GM20431 (cell line): ENCODE measurements at regions not wholly inside any gene's neighbourhood (a gene's known extent, or its start where the extent isn't known, plus 50 kb on each side); places are given as distances from the start of the nearest gene placed in this dataset.
"Not testable (repeated sequence)": the region's sequence is repeated elsewhere in the genome, so short reads cannot be mapped to it uniquely, and the experiment has no call there.

ENCODE experiments used
- in situ Hi-C: fragments of 300-500 bp; cut with MseI, MboI; formaldehyde crosslinking; loops from one replicate; pipeline ENCODE4 v1.15.0; 2020; ENCODE audit warnings: low sequenced_read_pairs; ENCODE audit not compliant: unreplicated experiment

DNA sequence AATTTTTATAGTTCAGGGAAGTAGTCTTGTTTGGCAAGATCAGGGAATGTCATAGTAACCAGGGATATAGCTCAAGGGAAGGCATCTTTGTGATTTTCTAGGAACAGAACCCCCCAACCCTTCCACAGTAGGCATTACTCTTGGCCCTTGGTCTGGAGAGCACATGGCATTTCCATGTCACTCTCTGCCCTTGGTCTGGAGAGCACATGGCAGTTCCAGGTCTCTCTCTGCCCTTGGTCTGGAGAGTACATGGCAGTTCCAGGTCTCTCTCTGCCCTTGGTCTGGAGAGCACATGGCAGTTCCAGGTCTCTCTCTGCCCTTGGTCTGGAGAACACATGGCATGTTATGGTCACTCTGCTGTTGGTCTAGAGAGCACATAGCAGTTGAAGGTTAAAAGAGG, 297.2 kb upstream of the STEAP1 start:
- in situ Hi-C loops, result not testable (repeated sequence)

DNA sequence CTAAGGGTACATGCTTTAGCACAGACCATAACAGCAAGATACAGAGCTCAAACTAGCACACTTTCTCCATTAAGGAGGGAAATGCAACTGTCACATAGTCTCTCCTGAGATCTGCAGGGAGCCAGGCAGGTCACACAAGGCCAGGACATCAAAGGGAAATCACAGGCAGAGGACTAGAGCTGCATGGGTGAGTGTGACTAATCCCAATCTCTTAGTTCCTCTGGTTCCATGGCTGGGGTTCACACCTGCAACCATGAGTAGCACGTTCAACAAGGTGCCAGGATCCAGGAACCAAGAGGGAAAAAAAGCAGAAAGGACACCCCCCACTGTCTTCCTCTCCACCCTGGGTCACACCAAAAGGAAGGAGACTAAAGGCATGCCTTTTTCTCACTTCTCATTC, 296.5 kb upstream of the STEAP1 start:
- in situ Hi-C loops, result no loop called here

DNA sequence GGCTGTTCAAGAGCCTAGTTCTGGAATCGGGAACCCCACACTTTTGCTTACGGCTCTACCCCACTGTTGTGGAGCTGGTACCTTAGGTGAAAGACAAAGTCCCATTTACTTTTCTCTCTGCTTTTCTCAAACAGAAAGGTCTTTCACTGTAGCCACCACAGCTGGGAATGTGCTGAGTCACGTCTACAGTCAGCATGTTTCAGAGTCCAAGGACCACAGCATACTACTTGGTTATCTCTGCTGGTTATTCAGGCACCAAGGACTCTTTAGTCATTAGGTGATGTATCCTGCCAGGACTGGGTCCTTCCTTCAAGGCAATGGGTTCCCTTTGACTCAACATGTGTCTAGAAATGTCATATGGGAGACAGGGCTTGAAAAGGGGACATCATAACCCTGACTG, 266.8 kb upstream of the STEAP1 start:
- in situ Hi-C loops, result loop anchor here (25.0 kb wide), 1 partner anchor 100 kb away; no protein-coding TSS in a partner anchor

DNA sequence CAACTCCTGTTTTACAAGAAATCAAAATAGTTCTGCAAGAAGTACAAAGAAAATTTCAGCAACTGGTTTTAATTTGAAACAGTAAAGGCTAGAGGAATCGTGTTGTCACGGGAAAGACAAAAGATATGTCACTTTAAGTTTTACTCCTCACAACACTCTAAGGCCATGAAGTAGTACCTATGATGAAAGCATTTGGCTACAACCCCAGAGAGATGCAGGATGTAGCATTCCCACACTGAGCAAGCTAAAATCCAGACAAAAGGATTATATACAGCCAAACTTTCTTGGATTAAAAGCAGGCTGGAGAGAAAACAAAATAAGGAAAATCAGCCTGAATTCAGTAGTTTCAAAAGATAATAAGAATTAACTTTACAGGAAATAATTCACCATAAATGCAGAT, 245.5 kb upstream of the STEAP1 start:
- in situ Hi-C loops, result no loop called here

DNA sequence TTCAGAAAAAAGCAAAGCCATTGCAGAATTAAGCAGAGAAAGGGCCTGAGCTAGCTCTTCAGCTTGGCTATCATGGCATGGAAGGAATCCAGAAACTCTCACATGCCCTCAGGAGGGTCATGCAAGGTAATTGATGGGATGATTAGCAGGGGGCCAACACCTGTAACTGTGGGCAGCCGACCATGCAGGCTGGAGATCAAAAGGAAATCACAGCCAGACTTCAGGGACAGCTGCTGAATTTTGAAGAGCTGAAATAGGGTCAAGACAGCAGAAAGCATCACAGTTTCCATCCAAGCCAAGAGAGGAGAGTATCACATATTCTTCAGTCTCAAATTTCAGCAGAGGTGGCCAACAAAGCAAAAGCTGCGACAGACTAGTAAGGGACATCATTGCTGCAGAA, 239.6 kb upstream of the STEAP1 start:
- in situ Hi-C loops, result no loop called here

DNA sequence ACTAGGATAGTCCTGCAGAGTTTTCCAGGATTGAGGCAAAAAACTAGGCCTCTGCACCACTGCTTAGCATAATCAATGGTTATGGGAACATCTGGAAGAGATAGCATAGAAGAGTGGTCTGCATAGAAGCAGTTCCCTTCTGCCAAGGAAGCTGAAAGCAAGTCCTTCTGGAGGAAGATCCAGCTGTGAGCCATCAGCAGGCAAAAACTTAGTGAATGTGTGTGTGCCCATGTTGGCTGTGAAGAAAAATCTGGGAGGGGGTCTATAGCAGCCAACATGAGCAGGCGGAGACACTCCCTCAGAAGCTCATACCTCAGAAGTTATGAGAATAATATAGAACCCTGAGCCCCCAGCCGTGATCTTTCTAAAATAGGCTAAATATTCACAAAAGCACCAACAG, 228.1 kb upstream of the STEAP1 start:
- in situ Hi-C loops, result no loop called here

DNA sequence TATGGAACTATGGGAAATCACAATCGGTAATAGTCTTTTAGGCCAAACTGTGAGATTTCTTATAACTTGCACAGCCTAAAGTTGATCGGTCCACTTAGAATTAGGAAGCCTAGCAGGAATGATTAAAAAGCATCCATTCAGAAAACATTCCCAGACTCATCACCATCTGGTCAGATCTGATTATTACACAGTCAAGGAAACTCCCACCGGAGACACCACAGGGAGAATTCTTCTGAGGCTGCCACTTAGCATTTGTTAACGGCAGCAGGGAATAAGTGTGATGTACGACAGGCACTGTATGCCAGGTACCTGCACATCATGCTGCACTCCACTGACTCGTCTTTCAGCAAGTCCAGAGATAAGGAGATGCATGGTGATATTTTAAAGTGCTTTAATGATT, 227.6 kb upstream of the STEAP1 start:
- in situ Hi-C loops, result no loop called here

DNA sequence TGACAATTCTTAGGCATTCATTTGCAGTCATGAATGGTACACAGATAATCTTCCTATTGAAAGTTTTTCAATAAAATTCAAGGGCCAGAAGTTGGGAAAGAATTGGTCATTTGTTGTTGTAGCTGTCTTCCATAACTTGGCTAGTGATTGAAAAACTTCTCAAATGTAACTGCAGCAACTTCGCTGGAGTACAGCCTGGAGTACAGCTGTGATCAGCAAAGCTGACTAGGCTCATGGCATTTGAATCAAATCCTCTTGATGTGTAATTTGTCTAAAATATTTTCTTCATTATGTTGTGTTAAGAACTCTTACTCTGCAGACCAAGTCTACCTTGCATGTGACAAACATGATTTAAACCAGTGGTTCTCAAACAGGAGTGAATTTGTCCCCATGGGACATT, 226.5 kb upstream of the STEAP1 start:
- in situ Hi-C loops, result no loop called here

DNA sequence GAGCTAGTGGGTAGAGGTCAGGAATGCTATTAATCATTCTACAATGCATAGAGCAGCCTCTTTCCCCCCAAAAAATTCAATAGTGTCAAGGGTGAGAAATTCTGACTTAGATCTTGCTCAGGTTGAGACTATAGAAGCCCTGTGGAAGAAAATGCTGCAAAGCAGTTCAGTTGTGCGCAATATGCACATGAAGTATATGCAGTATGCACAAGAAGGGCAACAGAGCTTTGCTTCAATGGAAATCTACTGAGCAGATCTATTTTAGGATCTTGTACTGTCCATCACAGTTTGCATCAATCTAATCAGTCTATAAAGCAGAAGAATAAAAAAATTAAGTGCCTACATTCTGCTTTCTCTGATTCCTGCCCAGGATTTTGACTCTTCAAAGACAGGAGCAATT, 225.8 kb upstream of the STEAP1 start:
- in situ Hi-C loops, result no loop called here

DNA sequence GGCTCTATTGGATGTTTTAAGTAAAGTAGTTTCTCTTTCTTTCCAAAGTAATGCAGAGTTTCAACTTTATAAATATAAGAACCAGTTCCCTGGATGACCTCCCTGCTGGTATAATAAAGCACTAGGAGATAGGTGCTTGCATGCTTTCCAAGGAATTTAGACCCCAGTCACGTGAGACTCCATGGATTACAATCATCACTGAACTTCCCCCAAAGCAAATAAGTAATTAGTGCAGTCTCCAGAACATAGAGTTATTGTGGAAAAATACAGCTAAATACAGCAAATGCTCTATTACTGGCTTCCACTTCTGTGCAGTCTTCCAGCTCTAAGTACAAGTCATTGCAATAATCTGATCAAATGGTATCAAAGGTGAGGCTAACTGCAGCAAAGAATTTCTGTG, 220.2 kb upstream of the STEAP1 start:
- in situ Hi-C loops, result no loop called here

DNA sequence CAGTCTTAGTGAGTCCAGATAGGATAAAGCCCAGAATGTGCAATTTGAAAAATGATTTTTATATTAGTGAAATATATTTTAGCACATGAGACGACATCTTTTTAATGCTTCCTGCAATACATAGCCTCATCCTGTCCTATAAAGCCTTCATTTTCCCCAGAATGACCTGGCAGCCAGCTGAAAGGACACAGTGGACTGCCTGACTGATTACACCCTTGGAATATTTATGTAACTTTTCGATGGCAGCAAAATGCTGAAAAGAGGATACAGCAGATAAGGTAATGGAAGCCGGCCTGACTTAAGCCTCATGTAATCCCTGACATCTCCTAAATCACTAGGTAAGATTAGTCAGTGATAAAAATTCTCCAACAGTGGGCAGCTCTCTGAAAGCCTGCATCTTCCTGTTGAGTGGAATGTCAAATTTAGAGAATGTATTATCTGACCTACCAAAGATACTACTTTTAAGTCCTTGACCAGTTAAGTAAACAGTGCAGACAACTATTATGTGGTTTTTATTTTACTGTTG, 210.7 kb upstream of the STEAP1 start:
- in situ Hi-C loops, result no loop called here

DNA sequence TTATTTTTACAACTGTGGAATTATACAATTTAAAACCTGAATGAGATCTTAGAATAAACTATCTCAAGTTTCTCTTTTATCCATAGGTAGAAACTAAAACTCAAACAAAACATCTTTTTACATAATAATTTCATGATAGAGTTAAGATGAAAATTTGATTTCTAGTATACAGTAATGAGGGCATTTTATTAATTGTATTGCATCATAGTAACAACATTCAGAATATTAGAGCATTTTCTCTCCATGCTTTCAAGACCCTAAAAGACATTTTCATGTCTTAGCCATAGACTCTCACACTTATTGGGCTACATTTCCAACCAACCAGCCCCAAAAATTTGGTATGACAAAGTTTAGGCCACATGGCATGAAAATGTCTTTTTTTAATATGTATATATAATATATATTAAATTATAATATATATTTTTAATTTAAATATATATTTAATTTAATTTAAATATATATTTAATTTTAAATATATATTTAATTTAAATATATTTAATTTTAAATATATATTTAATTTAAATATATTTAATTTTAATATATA, 195.7 kb upstream of the STEAP1 start:
- in situ Hi-C loops, result no loop called here

DNA sequence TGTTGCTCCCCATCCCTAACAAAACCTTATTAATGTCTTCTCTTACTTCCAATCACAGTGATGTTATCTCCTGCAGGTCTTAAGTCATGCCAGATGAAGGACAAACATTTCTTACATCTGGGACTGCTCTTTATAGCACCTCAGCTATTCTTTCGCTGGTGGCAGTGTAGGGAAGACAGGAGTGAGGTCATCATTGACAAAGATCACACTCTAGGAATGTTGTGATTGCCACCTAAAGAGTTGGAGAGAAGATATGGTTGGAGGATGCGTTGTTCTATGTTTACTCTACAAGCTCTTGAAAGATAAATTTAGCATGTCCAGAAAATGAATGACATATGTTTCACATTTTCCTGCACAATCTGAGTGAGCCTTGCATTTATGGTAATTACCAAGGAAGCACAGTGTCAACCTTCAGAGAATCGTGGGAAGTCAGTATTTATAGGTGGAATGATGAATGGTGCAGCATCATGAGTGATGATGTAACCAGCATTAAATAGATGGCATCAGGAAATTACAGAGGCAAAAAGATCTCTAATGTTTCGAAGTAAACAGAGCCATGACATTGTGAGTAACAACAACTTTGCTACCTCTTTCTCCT, 188.1 kb upstream of the STEAP1 start:
- in situ Hi-C loops, result no loop called here

DNA sequence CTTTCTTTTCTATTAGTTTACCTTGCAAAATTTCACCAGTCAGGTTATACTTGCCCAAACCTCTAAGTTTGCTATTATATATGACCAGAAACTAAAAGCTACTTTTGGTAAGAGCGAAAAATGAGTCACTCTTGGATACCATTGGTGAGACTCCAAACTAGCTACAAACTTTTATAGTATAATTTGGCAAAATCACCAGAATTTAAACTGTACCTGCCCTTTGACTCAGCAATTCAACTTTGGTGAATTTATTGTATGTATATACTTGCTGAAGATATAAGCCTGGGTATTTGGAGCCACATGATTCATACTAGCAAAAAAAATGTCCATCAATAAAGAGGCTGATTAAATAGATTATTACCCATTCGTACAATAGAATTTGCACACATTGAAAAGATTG, 178.7 kb upstream of the STEAP1 start:
- in situ Hi-C loops, result loop anchor here (25.0 kb wide), 1 partner anchor 88 kb away; no protein-coding TSS in a partner anchor

DNA sequence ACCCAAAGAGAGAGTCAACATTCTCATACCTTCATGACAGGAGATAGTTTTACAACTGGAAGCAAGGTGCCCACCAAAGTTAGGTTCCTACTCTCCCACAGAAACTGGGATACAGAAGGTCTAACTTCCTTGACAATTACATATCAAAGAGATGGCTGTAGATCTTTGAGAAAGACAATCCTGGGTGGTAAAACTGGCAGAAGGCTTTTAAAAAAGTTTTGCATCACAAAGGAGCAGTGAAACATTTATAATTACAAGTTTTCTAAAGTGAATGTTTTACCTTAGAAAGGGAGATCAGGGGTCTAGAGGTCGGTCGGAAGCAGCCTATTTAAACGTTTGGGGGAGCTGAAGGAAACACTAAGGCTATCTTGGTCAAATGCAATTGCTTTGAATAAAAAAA, 166.6 kb upstream of the STEAP1 start:
- in situ Hi-C loops, result loop anchor here (25.0 kb wide), 1 partner anchor 100 kb away; no protein-coding TSS in a partner anchor

DNA sequence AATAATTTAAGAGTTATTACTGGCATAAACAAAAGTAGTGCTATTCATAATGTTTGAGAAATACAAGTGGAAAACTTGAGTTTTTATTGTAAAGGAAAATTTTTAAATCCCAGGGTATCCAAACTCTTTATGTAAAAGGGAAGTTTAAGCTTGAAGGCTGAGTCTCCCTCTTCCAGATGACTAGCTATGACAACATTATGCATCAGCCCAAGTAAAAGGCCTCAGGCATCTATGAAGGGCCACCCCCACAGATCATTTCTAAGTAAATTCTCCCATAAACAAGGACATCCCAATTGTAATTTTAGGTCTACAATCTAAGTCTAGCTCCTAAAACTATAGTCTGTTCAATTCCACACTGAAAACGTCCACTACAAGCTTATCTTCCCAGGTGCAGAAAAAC, 166.2 kb upstream of the STEAP1 start:
- in situ Hi-C loops, result loop anchor here (25.0 kb wide), 1 partner anchor 101 kb away; no protein-coding TSS in a partner anchor

DNA sequence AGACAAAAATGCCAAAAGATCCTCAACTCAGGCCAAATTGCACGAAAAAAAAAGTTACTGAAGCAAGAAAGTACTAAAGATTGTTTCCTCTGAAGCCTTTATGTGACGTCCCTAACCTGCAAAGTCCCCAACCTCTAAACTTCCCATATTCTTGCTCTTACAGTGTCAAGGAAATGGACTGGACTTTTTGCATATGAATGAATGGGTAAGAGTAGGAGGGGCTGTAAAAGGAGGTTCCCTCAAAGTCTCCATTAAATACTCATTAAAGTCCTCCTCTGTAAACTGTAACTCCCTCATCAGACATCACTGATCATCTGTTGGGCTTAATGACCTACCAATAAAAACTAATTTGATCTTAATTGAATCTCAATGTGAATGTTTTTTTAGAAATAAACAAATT, 164.8 kb upstream of the STEAP1 start:
- in situ Hi-C loops, result loop anchor here (25.0 kb wide), 1 partner anchor 102 kb away; no protein-coding TSS in a partner anchor

DNA sequence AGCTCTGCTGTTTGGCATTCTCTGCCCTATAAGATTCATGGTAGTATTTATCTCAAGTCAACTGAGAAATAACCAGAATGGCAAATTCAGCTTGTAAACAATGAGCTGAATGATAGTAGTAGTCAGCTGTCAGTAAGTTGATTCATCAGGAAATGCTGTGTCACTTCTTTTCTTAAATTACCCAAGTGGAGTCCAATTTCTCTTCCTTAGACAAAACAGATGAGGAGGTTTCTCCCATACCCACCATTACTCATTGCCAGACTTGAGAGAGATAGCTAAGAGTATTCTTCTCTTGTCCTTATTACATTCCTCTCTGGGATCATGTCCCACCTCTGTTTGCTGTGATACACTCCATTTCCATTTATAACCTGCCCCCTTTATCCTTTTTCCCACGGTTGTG, 159.8 kb upstream of the STEAP1 start:
- in situ Hi-C loops, result loop anchor here (25.0 kb wide), 1 partner anchor 107 kb away; no protein-coding TSS in a partner anchor

DNA sequence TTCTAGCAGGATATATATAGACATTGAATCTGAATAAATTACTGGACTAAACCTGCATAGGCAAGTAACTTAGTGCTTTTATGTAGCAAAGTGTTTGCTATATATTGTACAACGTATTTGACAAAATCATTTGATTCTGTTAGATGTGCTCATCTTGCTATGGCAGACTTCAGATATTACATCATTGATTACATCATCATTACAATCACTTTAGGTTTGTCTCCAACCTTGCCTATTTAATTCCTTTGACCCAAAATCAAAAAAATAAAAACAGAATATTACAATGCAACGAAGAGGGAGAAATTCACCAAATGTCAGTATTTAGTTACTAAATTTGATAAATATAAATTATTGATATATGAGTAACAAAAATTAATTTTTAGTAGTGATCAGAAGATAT, 155.7 kb upstream of the STEAP1 start:
- in situ Hi-C loops, result loop anchor here (25.0 kb wide), 1 partner anchor 111 kb away; no protein-coding TSS in a partner anchor

DNA sequence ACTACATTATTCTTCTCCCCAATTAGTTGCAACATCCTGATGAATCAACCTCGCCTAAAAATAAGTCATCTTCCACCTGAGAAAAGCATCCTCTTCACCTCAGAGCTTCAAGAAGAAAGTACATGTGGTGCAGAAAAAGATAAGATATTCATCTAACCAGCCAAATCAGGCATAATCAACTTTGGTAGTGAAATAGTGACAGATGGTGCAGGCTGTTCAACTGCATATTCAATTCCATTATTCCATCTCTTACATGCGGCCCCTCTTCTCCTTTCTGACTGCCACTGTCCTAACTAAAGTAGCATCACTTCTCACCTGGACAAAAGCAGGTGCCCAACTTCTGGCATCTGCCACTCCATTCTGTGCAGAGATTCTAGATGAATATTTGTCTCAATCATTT, 148.4 kb upstream of the STEAP1 start:
- in situ Hi-C loops, result no loop called here

DNA sequence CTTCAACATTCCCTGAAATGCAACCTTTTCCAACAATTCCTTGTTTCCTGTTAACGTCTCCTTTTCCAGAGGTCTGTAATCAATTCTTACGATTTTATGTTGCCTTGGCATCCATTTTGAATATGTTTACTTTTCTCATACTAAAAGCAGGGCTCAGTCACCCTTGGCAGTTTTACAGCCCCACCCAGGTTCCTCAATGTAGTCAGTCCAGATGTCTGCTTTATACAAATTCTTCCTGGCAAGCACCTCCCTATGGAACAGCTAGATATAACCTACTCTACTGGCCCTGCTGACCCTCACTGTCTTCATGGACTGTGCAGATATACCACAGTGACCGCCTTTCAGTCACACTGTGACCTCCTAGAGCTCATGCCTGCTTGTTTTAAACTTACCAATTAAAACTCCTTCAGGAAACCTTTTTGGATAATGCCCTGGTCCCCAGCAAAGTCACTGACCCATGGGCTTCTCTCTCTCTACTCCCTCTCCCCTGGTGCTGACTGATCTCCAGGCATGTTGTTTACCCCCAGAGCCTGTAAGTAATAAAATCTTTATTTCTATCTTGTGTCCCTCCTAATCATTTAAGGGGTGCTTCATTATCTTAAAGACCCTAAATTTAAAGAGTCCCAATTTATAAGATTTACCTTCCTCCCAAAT, 147.1 kb upstream of the STEAP1 start:
- in situ Hi-C loops, result no loop called here
